Ramos (cell line): ENCODE measurements at regions not wholly inside any gene's neighbourhood (a gene's known extent, or its start where the extent isn't known, plus 50 kb on each side); places are given as distances from the start of the nearest gene placed in this dataset.
"Not testable (repeated sequence)": the region's sequence is repeated elsewhere in the genome, so short reads cannot be mapped to it uniquely, and the experiment has no call there.

Experiments
- in situ Hi-C: fragments of 300-500 bp; cut with MboI; formaldehyde crosslinking; loops from one replicate; pipeline ENCODE4 v1.14.3; 2022; ENCODE audit warnings: low sequenced_read_pairs; ENCODE audit not compliant: unreplicated experiment

DNA sequence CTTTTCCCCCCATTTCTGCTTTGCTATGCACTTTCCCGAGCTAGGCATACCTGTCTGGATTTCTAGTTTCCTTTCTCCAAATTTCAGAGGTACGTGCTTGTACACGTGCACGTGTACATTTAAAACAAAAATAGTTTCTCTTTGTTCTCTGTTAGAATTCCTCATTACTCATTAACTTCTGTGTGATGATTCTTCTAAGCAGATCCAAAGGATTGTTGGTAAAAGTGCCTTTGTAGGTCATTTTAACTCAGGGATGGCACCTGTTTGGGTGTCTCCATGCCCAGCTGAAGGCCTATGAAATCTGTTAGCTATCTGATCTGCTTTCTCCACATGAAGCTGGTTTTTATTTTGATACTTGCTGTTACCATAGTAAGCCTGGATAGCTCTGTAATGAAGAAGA is 264.3 kb downstream of the LPIN1 start:
- in situ Hi-C loops, result no loop called here

DNA sequence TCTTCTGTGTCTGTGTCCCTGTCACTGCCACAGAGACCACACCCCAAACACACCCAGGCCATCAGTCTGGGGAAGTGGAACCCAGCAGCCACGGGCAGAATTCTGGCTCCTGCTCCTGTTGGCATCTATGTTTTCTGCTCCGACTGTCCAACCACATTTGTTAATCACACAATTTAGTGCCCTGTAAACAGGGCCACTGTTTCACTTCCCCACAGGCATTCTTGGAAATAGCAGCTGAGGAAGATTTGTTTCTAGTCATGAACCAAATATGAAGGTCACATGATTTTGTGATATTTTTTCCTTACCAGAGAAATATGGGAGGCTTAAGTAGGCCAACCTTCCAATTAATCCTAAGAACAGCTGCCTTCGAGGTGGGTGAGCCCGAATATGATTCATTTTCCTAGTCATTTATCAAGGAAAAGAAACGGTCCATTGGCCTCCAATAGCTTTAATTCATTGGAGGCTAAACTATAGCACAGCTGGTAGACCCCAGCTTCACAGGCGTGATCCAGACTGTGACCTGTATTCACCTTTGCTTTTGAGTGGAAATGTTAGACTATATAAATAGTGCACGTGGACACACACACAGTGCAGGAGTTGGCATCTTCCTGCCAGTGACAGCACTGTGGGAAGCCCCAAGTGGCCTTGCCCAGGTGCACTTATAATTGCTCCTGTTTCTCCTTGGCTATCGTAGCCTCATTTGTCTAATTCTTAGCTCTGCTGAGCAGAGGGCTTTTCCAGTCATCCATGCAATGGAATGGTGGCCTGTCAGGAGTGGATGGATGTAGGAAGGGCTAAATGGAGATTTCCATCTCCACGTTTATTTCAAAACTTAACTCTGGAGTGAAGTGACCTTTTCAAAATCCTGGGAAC is 267.9 kb downstream of the LPIN1 start:
- in situ Hi-C loops, result no loop called here

DNA sequence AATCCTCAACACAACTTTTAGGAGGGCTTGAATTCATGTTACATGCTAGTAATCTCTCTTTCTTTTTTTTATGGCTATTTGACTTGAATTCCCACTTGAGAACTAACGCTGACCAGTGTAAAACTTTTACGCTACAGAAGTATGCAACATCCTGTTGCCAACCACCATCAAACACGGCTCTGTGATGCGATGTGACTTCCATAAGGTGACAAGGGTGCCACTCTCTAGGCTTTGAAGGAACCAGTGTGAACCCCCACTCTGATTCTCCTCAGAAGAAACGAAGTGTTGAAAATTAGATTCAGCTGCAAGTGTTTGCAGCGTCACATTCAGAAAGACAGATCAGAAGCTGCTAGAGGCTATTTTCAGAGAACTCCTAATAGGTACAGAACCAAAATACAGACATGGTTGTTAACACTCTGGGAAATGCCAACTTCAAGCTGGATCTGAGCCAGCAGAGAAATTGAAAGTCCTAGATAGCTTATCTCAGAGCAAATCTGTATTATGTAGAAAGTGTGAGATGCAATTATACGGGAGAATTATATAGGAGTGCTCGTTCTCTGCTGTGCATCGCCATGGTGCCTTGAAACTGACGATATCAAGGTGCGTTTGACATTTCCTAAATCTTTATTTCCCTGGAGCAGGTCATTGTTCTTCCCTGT is 271.2 kb downstream of the LPIN1 start:
- in situ Hi-C loops, result no loop called here

DNA sequence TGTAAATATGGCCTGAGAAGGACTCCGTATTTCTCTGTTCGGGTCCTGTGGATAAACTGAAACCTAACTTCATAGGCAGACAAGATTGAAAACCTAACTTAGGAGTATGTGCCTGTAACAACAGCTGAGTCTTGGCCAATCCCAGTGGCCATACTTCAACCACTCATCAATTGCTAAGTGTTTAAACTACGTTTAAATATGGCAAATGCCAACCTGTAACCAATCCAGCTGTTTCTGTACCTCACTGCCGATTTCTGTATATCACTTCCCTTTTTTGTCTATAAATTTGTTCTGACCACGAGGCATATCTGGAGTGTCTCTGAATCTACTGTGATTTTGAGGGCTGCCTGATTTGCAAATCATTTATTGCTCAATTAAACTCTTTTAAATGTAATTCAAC is 272.3 kb downstream of the LPIN1 start:
- in situ Hi-C loops, result not testable (repeated sequence)

DNA sequence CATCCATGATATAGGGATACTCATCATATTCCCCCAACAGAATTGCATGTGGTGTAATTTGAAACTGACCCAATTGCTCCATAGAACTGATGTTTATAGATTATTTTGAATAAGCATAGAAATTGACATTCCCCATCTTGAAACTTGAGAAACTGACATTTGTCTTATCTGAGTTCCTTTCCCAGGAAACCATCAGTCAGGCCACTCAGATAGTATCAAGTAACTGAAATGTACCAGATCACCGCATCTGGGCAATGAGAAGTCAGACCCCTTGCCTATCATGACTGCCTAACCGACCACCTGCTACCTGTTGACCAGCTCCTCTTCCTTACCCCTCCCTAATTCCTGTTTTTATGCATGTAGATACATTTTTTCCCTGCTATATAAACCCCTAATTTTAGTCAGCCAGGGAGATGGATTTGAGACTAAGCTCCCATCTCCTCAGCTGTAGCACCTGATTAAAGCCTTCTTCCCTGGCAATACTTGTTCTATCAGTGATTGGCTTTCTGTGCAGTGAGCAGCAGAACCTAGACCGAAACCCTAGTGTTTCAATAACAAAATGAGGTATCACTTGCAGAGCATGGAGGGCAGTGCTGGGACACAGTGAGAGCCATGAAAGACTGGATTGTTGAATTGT is 274.5 kb downstream of the LPIN1 start:
- in situ Hi-C loops, result no loop called here

DNA sequence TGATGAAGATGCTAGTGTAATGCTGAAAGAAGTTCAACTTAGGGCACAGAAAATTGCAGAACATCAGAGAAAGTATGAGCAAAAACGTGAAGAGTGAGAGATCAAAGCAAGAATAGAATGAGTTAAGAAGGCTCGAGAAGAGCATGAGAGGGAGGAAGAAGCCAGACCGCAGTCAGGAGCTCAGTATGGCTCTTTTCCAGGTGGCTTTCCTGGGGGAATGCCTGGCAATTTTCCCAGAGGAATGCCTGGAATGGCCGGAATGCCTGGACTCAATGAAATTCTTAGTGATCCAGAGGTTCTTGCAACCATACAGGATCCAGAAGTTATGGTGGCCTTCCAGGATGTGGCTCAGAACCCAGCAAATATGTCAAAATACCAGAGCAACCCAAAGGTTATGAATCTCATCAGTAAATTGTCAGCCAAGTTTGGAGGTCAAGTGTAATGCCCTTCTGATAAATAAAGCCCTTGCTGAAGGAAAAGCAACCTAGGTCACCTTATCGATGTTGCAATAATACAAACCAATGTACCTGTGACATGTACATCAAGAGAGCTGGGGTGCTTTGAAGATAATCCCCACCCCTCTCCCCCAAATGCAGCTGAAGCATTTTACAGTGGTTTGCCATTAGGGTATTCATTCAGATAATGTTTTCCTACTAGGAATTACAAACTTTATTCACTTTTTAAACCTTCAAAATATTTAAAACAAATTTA is 277.9 kb downstream of the LPIN1 start:
- in situ Hi-C loops, result not testable (repeated sequence)

DNA sequence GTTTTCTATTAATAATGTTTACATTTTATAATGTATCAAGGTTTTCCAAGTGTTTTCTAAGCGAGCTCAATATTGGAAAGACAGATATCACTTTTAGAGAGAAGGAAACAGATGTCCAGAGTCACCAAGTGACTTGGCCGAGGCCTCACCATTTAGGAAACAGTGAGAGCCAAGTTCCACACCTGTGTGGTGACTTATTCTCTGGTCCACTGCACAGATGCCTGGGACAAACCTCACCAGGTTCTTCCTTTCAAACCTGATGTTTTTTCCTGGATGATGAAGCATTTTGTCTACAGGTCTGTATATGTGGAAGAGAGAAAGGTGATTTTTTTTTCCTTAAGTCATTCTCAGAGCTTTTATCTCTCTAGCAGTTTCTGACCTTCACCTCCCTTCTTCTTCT is 280.7 kb downstream of the LPIN1 start:
- in situ Hi-C loops, result loop anchor here (25.0 kb wide), 2 partner anchors 190 to 985 kb away; no protein-coding TSS in a partner anchor

DNA sequence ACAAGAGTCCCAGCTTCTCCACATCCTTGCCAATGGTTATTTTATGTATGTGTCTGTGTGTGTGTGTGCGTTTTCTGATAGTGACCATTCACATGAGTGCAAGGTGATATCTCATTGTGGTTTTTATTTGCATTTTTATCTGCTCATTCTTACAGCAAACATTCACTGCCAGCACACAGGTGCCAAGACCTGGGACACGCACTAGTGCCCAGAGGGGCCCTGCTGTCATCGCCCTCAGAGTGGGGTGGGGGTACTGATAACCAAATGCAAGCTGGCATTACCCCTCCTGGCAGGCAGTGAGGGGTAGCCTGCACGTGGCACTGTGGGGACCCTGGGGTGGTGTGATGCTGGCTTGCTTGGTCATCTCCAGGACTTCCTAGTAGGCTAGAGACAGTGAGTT is 285.4 kb downstream of the LPIN1 start:
- in situ Hi-C loops, result loop anchor here (25.0 kb wide), 2 partner anchors 195 to 980 kb away; no protein-coding TSS in a partner anchor

DNA sequence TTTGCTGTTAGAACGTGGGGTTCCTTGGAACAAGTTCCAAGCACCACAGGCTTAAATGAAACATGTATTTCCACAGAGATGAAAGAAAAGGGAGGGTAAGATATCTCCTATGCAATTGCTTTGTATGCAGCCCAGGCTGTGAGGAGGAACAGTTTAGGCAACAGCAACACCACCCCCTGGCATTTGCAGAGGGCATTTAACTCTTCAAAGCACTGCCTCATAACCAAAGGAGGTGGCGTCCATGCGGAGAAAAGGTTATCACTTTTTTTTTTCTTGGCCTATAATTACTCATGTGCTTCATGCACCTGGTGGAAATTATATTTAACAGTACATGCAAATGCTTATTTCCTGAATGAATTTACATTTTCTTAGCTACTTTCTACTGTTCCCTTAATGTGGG is 286.0 kb downstream of the LPIN1 start:
- in situ Hi-C loops, result loop anchor here (25.0 kb wide), 2 partner anchors 195 to 980 kb away; no protein-coding TSS in a partner anchor

DNA sequence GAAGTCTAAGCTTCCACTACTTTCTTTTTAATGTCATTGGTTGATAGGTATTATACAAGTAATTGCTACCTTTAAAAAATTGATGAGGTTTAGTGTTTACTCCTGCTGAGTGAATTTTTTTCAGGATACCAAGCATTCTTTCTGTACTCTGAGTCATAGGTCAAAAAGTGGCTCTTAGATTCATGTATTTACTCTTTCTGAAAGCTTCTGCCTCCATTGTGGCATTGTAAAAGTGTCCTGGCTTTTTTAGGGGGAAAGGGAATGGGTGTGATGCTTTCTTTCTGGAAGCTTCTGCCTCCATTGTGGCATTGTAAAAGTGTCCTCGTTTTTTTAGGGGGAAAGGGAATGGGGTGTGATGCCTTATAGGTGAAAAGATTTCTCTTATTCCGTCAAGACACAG is 286.5 kb downstream of the LPIN1 start:
- in situ Hi-C loops, result loop anchor here (25.0 kb wide), 2 partner anchors 196 to 979 kb away; no protein-coding TSS in a partner anchor

DNA sequence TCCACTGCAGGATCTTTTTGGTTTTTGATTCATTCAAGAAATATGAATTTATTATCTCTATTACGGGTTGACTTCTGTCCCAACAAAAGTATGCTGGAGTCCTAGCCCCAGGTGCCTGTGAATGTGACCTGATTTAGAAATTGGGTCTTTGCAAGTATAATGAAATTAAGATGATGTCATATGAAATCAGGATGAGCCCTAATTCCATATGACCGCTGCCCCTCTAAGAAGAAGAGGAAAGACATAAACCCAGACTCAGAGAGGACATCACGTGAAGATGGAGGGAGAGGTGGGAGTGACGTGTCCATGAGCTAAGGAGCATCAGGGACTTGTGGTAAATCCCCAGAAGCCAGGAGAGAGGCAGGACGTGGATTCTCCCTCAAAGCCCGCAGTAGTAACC is 287.1 kb downstream of the LPIN1 start:
- in situ Hi-C loops, result loop anchor here (25.0 kb wide), 2 partner anchors 196 to 979 kb away; no protein-coding TSS in a partner anchor

DNA sequence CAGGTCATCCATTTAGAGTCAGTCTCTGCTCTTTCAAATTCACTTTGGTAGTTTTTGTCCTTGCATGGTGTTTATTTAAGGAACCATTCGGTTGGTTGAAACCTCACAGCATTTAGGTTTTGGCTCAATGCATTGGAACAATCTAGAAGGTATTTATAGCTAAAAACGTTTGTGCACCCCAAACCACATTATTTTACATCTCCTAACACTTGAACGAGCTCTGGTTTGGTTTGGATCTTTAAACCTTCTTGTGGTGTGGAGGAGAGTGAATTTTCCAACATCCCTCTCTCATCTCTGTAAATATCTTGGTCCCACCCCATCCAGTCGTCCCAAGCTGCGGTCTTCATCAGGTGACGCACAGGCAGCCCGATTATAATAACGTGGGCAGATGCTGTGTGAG is 287.9 kb downstream of the LPIN1 start:
- in situ Hi-C loops, result loop anchor here (25.0 kb wide), 2 partner anchors 197 to 978 kb away; no protein-coding TSS in a partner anchor

DNA sequence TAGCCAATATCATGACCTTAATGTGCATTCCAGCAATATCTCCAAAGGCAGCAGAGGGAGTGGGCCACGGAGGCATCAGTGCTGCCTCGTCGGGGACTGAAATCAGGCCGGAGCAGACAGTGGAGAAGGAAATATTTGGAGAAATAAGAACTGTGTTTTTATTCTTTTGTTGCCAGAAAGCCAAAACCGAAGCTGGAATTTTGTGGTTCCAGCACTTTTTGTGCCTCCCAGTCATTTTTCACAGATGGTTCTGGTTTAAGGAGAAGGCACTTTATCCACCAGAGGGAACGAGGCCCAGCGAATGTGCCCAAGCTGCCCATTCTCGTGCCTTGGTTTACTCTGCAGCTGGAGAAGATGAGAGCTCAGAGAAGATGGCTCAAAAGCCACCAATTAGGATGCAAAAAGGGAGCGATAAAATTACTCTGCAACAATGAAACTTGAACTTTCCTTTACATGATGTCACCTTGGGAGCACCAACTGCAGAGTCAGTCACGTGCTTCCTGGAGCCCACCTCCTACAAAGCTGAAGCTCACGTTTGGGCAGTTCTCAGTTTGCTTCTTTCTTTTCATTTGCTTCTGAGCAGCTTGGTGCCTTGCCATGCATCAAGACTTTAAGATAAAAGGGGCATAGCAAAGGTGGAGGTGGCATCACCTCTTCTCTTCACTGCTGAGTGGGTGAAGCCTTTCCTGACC is 288.7 kb downstream of the LPIN1 start:
- in situ Hi-C loops, result loop anchor here (25.0 kb wide), 2 partner anchors 198 to 977 kb away; no protein-coding TSS in a partner anchor

DNA sequence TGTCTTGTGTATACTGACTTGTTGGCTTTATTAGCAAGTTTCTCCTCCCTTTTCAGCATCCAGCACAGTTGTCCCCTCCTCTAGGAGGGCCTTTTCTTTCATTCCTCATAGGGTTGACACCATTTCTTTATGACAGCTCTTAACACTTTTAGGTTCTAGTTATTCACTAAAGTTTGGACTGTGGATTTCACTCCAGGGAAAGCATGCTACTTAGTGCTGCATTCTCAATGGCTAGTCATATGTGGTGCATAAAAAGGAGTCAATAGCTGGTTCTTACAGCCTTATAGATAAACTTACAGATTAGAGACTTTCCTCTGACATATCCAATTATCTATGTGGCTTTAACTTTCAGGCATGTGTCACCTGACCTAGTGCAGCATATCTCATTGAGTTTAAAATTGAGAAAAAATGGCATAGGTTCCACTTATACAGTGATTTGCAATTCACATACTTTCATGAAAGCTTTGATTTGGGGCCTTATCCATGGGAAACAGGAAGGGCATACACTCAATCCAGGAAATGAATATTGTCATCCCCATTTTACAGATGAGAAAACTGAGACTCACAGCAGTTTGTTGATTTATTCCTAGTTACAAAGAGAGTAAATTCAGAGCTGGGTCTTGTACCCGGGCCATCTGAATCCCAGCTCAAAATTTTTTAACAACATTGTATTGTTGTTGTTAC is 289.7 kb downstream of the LPIN1 start:
- in situ Hi-C loops, result loop anchor here (25.0 kb wide), 2 partner anchors 199 to 976 kb away; no protein-coding TSS in a partner anchor

DNA sequence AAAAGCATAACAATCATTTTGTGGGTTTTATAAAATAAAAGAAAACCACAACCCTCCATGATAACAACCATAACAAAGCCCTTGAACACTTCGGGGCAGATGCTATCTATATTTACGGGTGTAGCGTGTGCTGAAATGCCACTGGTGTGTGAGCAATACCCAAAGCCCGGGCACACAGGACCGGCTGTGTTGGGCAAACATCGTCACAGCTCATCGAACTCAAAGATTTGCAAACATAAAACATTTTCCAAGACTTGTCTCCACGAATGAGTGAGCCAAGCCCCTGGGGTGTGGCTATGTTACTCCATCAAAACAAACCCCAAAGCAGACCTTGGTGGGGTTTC is 290.2 kb downstream of the LPIN1 start:
- in situ Hi-C loops, result loop anchor here (25.0 kb wide), 2 partner anchors 199 to 976 kb away; no protein-coding TSS in a partner anchor

DNA sequence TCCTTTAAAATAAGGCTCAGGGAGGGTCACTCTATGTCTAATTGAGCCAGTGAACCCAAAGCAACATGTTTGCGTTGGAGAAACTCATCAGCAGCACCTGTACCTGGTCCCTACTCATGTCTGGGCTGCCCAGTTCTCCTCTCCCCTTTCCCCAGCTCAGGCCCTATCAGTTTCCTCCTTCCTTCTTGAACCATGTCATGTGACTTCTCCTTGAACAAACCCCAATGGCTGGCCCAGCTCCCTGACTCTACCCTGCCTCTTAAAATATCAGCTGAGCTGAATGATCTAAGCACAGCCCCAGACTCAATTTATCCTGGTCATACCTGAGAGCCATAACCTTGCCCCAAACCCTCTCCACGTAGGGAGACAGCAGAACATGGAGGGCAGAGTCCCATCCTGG is 290.9 kb downstream of the LPIN1 start:
- in situ Hi-C loops, result loop anchor here (25.0 kb wide), 2 partner anchors 200 to 975 kb away; no protein-coding TSS in a partner anchor

DNA sequence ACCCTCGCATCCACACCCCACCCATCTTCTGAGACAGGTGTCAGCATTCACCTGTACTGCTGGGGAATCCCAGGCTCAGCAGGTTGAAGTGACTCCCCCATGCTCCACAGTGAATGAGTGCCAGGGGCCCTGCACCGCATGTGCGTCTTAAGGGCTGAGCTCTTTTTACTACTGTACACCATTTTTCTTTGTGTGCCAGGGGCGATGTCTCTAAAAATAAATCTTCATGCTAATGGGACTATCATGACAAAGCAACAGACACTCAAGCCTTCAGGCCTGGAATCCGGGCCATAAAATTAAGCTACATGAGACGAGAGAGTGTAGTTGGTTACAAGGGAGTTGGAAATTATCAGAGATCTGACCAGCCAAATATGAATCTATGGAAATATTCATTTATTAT is 294.8 kb downstream of the LPIN1 start:
- in situ Hi-C loops, result loop anchor here (10.0 to 25.0 kb wide), 4 partner anchors 204 to 971 kb away; partner anchors contain the start of gene TRIB2

DNA sequence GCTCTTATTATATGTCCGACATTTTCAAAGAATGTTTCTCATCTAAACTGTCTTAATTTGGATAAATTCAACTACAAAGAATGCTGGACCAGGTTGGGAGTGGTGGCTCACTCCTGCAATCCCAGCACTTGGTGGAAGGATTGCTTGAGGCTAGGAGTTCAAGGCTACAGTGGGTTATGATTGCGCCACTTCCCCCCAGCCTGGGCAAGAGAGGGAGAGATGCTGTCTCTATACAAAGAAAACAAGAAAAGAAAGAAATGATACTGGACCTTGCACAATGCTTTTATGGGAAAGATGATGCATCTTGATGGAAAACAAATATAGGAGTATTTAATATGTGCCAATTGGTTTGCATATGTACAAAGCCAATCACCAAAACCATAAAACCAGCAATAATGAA is 296.7 kb downstream of the LPIN1 start:
- in situ Hi-C loops, result loop anchor here (10.0 to 25.0 kb wide), 4 partner anchors 206 to 969 kb away; partner anchors contain the start of gene TRIB2

DNA sequence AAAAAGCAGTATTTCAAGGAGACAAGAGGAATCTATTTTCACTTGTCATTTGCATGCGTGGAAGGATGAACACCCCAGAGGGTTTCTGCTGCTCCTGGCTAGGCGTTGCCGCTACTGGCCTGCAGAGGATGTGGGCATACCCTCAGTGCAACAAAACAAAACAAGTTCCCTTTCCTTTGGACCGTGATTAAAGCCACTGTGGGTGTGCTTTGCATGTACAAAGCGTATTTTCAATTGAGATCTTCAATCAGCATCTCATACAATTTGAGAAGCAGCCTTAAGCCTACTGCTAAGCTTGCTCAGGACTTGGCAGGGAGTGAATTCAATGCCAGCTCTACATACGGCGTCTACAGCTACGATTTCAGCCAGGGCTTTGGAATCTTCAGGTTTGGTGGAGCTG is 298.4 kb downstream of the LPIN1 start:
- in situ Hi-C loops, result loop anchor here (10.0 to 25.0 kb wide), 4 partner anchors 208 to 967 kb away; partner anchors contain the start of gene TRIB2
